ENCODE measurements at regions not wholly inside any gene's neighbourhood (a gene's known extent, or its start where the extent isn't known, plus 50 kb on each side); places are given as distances from the start of the nearest gene placed in this dataset.

DNA sequence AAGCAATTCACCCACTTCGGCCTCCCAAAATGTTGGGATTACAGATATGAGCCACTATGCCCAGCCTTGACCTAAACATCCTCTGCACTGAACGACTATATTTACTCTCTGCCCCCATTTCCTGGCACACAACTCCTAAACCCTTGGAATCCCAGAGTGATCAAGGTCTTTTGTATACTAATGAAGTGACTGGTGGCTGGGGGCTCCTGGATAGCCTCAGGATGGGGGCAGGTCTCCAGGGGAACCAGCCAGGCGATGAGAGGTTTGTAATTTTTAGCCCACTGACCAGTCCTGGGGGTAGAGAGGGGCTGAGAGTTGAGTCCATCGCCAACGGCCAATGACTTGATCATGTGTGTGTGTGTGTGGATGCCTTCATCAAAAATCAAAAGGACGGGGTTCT is 71.1 kb downstream of the FAM50B start:
- TF ChIP-seq POLR2A (IDR thresholded peaks at IDR 0.05; ENCODE audit: low read length) (no peak), GATA1 (IDR thresholded peaks at IDR 0.05; ENCODE audit: low read depth, low read length) (no peak)
